ENCODE measurements at regions not wholly inside any gene's neighbourhood (a gene's known extent, or its start where the extent isn't known, plus 50 kb on each side); places are given as distances from the start of the nearest gene placed in this dataset.
A peak's percentile ranks its signal among the peaks of the same experiment; 100 is the strongest.

GRCh38 chr2:67889056-67889455, 173.7 kb downstream of the C1D start:
- TF ChIP-seq CTCF (conservative IDR thresholded peaks at IDR 0.05; ENCODE audit: low read length) = no peak

GRCh38 chr2:67891642-67892041, 171.2 kb downstream of the C1D start:
- no peak for TF ChIP-seq CTCF (conservative IDR thresholded peaks at IDR 0.05; ENCODE audit: low read length)
- H3K4me3 ChIP-seq (ENCODE audit: low read length) = no peak overlapping the region
- DNase-seq (ENCODE audit: low read depth) = no peak

More at GRCh38 chr2:67889056-67889455, 173.7 kb downstream of the C1D start:
- no peak for DNase-seq (ENCODE audit: low read depth)
- no peak overlapping the region for H3K4me3 ChIP-seq (ENCODE audit: low read length)

GRCh38 chr2:67892339-67892846, 170.4 kb downstream of the C1D start:
- no peak for TF ChIP-seq CTCF (conservative IDR thresholded peaks at IDR 0.05; ENCODE audit: low read length)
- no peak for DNase-seq (ENCODE audit: low read depth)
- no peak overlapping the region for H3K4me3 ChIP-seq (ENCODE audit: low read length)

- no peak for DNase-seq (ENCODE audit: low read depth)
- TF ChIP-seq CTCF (conservative IDR thresholded peaks at IDR 0.05; ENCODE audit: low read length) = no peak
- H3K4me3 ChIP-seq (ENCODE audit: low read length) = no peak overlapping the region
These were observed 167.4 kb downstream of the C1D start for GRCh38 chr2:67895227-67895941.

GRCh38 chr2:67896076-67896475, 166.7 kb downstream of the C1D start:
- no peak for DNase-seq (ENCODE audit: low read depth)
- no peak for TF ChIP-seq CTCF (conservative IDR thresholded peaks at IDR 0.05; ENCODE audit: low read length)
- H3K4me3 ChIP-seq (ENCODE audit: low read length) = no peak overlapping the region

- DNase-seq (ENCODE audit: low read depth) = peak; percentile 42
- no peak overlapping the region for H3K4me3 ChIP-seq (ENCODE audit: low read length)
- no peak for TF ChIP-seq CTCF (conservative IDR thresholded peaks at IDR 0.05; ENCODE audit: low read length)
These were observed 166.3 kb downstream of the C1D start for GRCh38 chr2:67896476-67896875.

GRCh38 chr2:67898595-67898994, 164.2 kb downstream of the C1D start:
- DNase-seq (ENCODE audit: low read depth) = peak; percentile 81
- TF ChIP-seq CTCF (conservative IDR thresholded peaks at IDR 0.05; ENCODE audit: low read length) = no peak
- no peak overlapping the region for H3K4me3 ChIP-seq (ENCODE audit: low read length)
